Adrenal gland (tissue), 9 donors: ENCODE measurements at regions not wholly inside any gene's neighbourhood (a gene's known extent, or its start where the extent isn't known, plus 50 kb on each side); places are given as distances from the start of the nearest gene placed in this dataset.
A peak's percentile ranks its signal among the peaks of the same experiment; 100 is the strongest.

ENCODE experiments used
- DNase-seq, 7 donors: peaks; one replicate each; pipeline ENCODE4 v3.0.0-alpha.2; 2019 to 2020
- H3K27ac ChIP-seq, 5 donors: fragments of 200-600 bp; sonication (generic) in 4 of 5; 1 replicate in 3 of 5; 2 replicates in 2 of 5; pipeline versions ENCODE4 v1.5.1 to v1.8.0; 2016 to 2020; ENCODE audit warnings: mild to moderate bottlenecking in 1 of 5
- H3K27me3 ChIP-seq: fragments of 200-600 bp; 2 replicates; pipeline ENCODE4 v1.8.0; 2021
- H3K36me3 ChIP-seq, 2 donors: fragments of 200-600 bp; replicated peaks in 1 of 2; 1 replicate in 1 of 2; 2 replicates in 1 of 2; pipeline versions ENCODE4 v1.5.1 to v1.8.0; 2018 to 2022
- H3K4me1 ChIP-seq, 2 donors: fragments of 200-600 bp; replicated peaks in 1 of 2; 1 replicate in 1 of 2; 2 replicates in 1 of 2; pipeline versions ENCODE4 v1.5.1 to v1.8.0; 2018 to 2021
- H3K4me3 ChIP-seq, 4 donors: fragments of 200-600 bp; sonication (generic) in 3 of 4; one replicate each; pipeline ENCODE4 v1.5.1; 2016 to 2018
- H3K9me3 ChIP-seq, 3 donors: fragments of 200-600 bp; sonication (generic) in 1 of 3; replicated peaks in 1 of 3; 1 replicate in 2 of 3; 2 replicates in 1 of 3; pipeline versions ENCODE4 v1.5.1 to v1.8.0; 2016 to 2021
- CTCF ChIP-seq, 6 experiments: fragments of 450-650 bp in 4 of 6; fragments of 200-600 bp in 2 of 6; sonication (generic) in 1 of 6; IDR thresholded peaks; 1 replicate in 5 of 6; 2 replicates in 1 of 6; pipeline versions ENCODE4 v1.5.1 to v1.8.0; 2016 to 2021; ENCODE audit warnings: antibody characterized with exemption in 6 of 6, mild to moderate bottlenecking in 2 of 6, moderate library complexity in 1 of 6
- POLR2A ChIP-seq, 2 donors: fragments of 450-650 bp; IDR thresholded peaks; one replicate each; pipeline ENCODE4 v1.6.1; 2017; ENCODE audit warnings: antibody characterized with exemption in 2 of 2, mild to moderate bottlenecking in 2 of 2, moderate library complexity in 1 of 2
- WGBS, 4 donors: extraction: QIAGEN DNeasy Blood & Tissue Kit in 2 of 4; methylation state at CpG; one replicate each; pipeline versions ENCODE4 v1.1.5 to v1.1.7; 2013 to 2017; 5-methylcytosine and 5-hydroxymethylcytosine counted together
- intact Hi-C, 2 donors: fragments of 100-400 bp; cut with DNase I; formaldehyde crosslinking; loops; one replicate each; pipeline versions ENCODE4 v1.14.1 to v1.15.0; 2022 to 2023
- donor health status: healthy with polysubstance abuse.
- donor health status: Bipolar disorder and iron deficiency.
- donor health status: DM: yes; HTN: yes; CAD: no.
- donor health status: DM: no; HTN: no; CAD: no.
- donor health status: DM: no; HTN: no; CAD: no.

GRCh38 chr15:101578443-101578894 lies 73.7 kb downstream of the TM2D3 start:
- DNase-seq: peak in 6 of 7 donors; percentile 27 to 60 (median 55)
- Histone ChIP-seq H3K27me3 (peaks cover 20% of the 10 kb centered on the region), H3K4me3 (no peak overlapping the region), H3K4me1 (no peaks in the 10 kb centered on the region), H3K36me3 (no peaks in the 10 kb centered on the region), H3K27ac (no peak overlapping the region), H3K9me3 (no peaks in the 10 kb centered on the region)
- TF ChIP-seq POLR2A (IDR thresholded peaks at IDR 0.05) (no peak), CTCF (IDR thresholded peaks at IDR 0.05) (peak; percentile 37 to 61 (median 48))
- WGBS, 4 donors: 20 to 48% (median 45%) methylated on average over 2 to 10 of the region's 10 CpGs; no CpG with 5 or more reads in 1 of the 4 donors
- intact Hi-C loops: loop anchor here in 1 of 2 donors (10.0 kb wide), 1 partner anchor 274 kb away; no protein-coding TSS in a partner anchor

- WGBS, 4 donors: 47 to 81% (median 65%) methylated on average over 3 of the region's 3 CpGs
- no peaks in the 10 kb centered on the region for H3K4me1 ChIP-seq
- H3K9me3 ChIP-seq: no peaks in the 10 kb centered on the region
- peaks cover 19% of the 10 kb centered on the region for H3K27me3 ChIP-seq
- intact Hi-C loops: loop anchor here in 1 of 2 donors (10.0 kb wide), 1 partner anchor 269 kb away; no protein-coding TSS in a partner anchor
- H3K4me3 ChIP-seq: no peak overlapping the region
- no peak overlapping the region for H3K27ac ChIP-seq
- H3K36me3 ChIP-seq: no peaks in the 10 kb centered on the region
- no peak for DNase-seq
- TF ChIP-seq POLR2A (IDR thresholded peaks at IDR 0.05) (no peak), CTCF (IDR thresholded peaks at IDR 0.05) (no peak)
These were observed 78.2 kb downstream of the TM2D3 start for GRCh38 chr15:101573951-101574350.

- TF ChIP-seq POLR2A (IDR thresholded peaks at IDR 0.05): no peak
- no peak for TF ChIP-seq CTCF (IDR thresholded peaks at IDR 0.05)
- intact Hi-C loops: loop anchor here in 1 of 2 donors (10.0 kb wide), 1 partner anchor 265 kb away; no protein-coding TSS in a partner anchor
- Histone ChIP-seq H3K9me3 (no peaks in the 10 kb centered on the region), H3K4me3 (no peak overlapping the region), H3K27ac (no peak overlapping the region), H3K27me3 (no peaks in the 10 kb centered on the region), H3K4me1 (no peaks in the 10 kb centered on the region), H3K36me3 (no peaks in the 10 kb centered on the region)
- no peak for DNase-seq
These were observed 80.7 kb upstream of the PCSK6 start for GRCh38 chr15:101570241-101570640.

- Histone ChIP-seq H3K9me3 (no peaks in the 10 kb centered on the region), H3K27ac (no peak overlapping the region), H3K4me3 (no peak overlapping the region), H3K27me3 (no peaks in the 10 kb centered on the region), H3K36me3 (no peaks in the 10 kb centered on the region), H3K4me1 (no peaks in the 10 kb centered on the region)
- intact Hi-C loops: no loop called here
- WGBS, 4 donors: 79 to 84% (median 81%) methylated on average over 16 to 17 of the region's 17 CpGs
- DNase-seq: no peak
- TF ChIP-seq CTCF (IDR thresholded peaks at IDR 0.05) (no peak), POLR2A (IDR thresholded peaks at IDR 0.05) (no peak)
These were observed 79.5 kb upstream of the PCSK6 start for GRCh38 chr15:101568821-101569555.
